Tibial artery (tissue), 4 donors: ENCODE measurements at regions not wholly inside any gene's neighbourhood (a gene's known extent, or its start where the extent isn't known, plus 50 kb on each side); places are given as distances from the start of the nearest gene placed in this dataset.

Experiments
- DNase-seq, 2 donors: peaks; one replicate each; pipeline ENCODE4 v3.0.0-alpha.2; 2019
- H3K27ac ChIP-seq, 2 donors: fragments of 200-600 bp; sonication (generic) in 1 of 2; 1 replicate in 1 of 2; 2 replicates in 1 of 2; pipeline ENCODE4 v1.5.1; 2018 to 2019; ENCODE audit warnings: mild to moderate bottlenecking in 1 of 2
- H3K27me3 ChIP-seq, 2 donors: fragments of 200-600 bp; sonication (generic) in 1 of 2; one replicate each; pipeline versions ENCODE4 v1.5.1 to v1.6.0; 2016 to 2019
- H3K36me3 ChIP-seq, 3 donors: fragments of 200-600 bp; sonication (generic) in 2 of 3; one replicate each; pipeline ENCODE4 v1.5.1; 2016 to 2019; ENCODE audit warnings: mild to moderate bottlenecking in 2 of 3
- H3K4me1 ChIP-seq, 4 donors: fragments of 200-600 bp; sonication (generic) in 2 of 4; 1 replicate in 3 of 4; 2 replicates in 1 of 4; pipeline ENCODE4 v1.5.1; 2016 to 2019
- H3K4me3 ChIP-seq, 2 donors: fragments of 200-600 bp; sonication (generic) in 1 of 2; 1 replicate in 1 of 2; 2 replicates in 1 of 2; pipeline ENCODE4 v1.5.1; 2018 to 2019; ENCODE audit warnings: mild to moderate bottlenecking in 2 of 2
- H3K9me3 ChIP-seq, 3 donors: fragments of 200-600 bp; sonication (generic) in 1 of 3; one replicate each; pipeline ENCODE4 v1.5.1; 2016 to 2019
- CTCF ChIP-seq, 2 experiments: fragments of 200-600 bp in 1 of 2; fragments of 450-650 bp in 1 of 2; IDR thresholded peaks; one replicate each; pipeline ENCODE4 v1.5.1; 2017 to 2019; ENCODE audit warnings: antibody characterized with exemption in 2 of 2, mild to moderate bottlenecking in 1 of 2, moderate library complexity in 1 of 2
- intact Hi-C: fragments of 100-400 bp; cut with DNase I; formaldehyde crosslinking; loops from one replicate; pipeline ENCODE4 v1.15.0; 2023; ENCODE audit warnings: low total_unique reads

GRCh38 chr13:70362820-70363570 is 254.7 kb upstream of the KLHL1 start:
- intact Hi-C loops = no loop called here
- Histone ChIP-seq H3K4me1 (no peaks in the 10 kb centered on the region), H3K27ac (no peak overlapping the region), H3K36me3 (no peaks in the 10 kb centered on the region), H3K27me3 (no peaks in the 10 kb centered on the region), H3K4me3 (no peak overlapping the region), H3K9me3 (no peaks in the 10 kb centered on the region)
- DNase-seq = no peak
- no peak for TF ChIP-seq CTCF (IDR thresholded peaks at IDR 0.05)

- intact Hi-C loops = no loop called here
- Histone ChIP-seq H3K36me3 (no peaks in the 10 kb centered on the region), H3K9me3 (no peaks in the 10 kb centered on the region), H3K4me1 (no peaks in the 10 kb centered on the region), H3K27me3 (no peaks in the 10 kb centered on the region), H3K4me3 (no peak overlapping the region), H3K27ac (no peak overlapping the region)
- no peak for DNase-seq
- TF ChIP-seq CTCF (IDR thresholded peaks at IDR 0.05) = no peak
Observed at GRCh38 chr13:70357031-70357430, 248.8 kb upstream of the KLHL1 start.

GRCh38 chr13:70353096-70353495 is 244.8 kb upstream of the KLHL1 start:
- Histone ChIP-seq H3K4me3 (no peak overlapping the region), H3K36me3 (no peaks in the 10 kb centered on the region), H3K9me3 (no peaks in the 10 kb centered on the region), H3K27ac (no peak overlapping the region), H3K27me3 (no peaks in the 10 kb centered on the region), H3K4me1 (no peaks in the 10 kb centered on the region)
- DNase-seq = no peak
- intact Hi-C loops = no loop called here
- TF ChIP-seq CTCF (IDR thresholded peaks at IDR 0.05) = no peak

GRCh38 chr13:70347947-70348620 is 239.8 kb upstream of the KLHL1 start:
- intact Hi-C loops = no loop called here
- H3K4me3 ChIP-seq = no peak overlapping the region

GRCh38 chr13:70339738-70340137 is 231.5 kb upstream of the KLHL1 start:
- Histone ChIP-seq H3K27ac (no peak overlapping the region), H3K27me3 (no peaks in the 10 kb centered on the region), H3K4me3 (no peak overlapping the region), H3K9me3 (no peaks in the 10 kb centered on the region), H3K4me1 (no peaks in the 10 kb centered on the region), H3K36me3 (no peaks in the 10 kb centered on the region)
- intact Hi-C loops = no loop called here
- no peak for TF ChIP-seq CTCF (IDR thresholded peaks at IDR 0.05)
- DNase-seq = no peak

More at GRCh38 chr13:70347947-70348620, 239.8 kb upstream of the KLHL1 start:
- no peak for DNase-seq
- no peaks in the 10 kb centered on the region for H3K9me3 ChIP-seq
- H3K4me1 ChIP-seq = no peaks in the 10 kb centered on the region
- no peak for TF ChIP-seq CTCF (IDR thresholded peaks at IDR 0.05)
- H3K27ac ChIP-seq = no peak overlapping the region
- no peaks in the 10 kb centered on the region for H3K36me3 ChIP-seq
- H3K27me3 ChIP-seq = no peaks in the 10 kb centered on the region
